DMS79 (cell line): ENCODE measurements at regions not wholly inside any gene's neighbourhood (a gene's known extent, or its start where the extent isn't known, plus 50 kb on each side); places are given as distances from the start of the nearest gene placed in this dataset.
"Not testable (repeated sequence)": the region's sequence is repeated elsewhere in the genome, so short reads cannot be mapped to it uniquely, and the experiment has no call there.

ENCODE experiments used
- DNase-seq: peaks from one replicate; lab custom pipeline; 2025; lab: John Stamatoyannopoulos, UW

- DNase-seq = no peak
Observed at GRCh38 chr3:194042927-194043326, 93.0 kb upstream of the HES1 start.

DNA sequence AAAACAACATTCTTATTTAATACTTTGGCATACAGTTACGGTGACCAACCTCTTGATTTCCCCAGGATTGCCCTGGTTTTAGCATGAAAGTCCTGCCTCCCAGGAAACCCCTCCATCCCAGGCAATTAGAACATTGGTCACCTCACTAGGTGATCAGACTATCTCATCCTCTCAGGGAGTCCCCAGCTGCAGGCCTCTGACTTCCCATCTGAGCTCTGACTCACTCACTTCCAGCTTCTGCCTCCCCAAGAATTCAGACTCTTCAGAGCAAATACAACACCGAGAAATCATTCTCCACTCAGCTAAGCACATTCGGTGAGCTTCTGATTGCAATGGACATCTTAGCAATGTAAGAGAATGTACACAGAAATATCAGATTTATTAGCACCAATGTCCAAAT, 92.4 kb upstream of the HES1 start:
- no peak for DNase-seq

- no peak for DNase-seq
Observed at GRCh38 chr3:194045289-194045688, 90.7 kb upstream of the HES1 start.

- DNase-seq = no peak
Observed at GRCh38 chr3:194045919-194046318, 90.0 kb upstream of the HES1 start.

- no peak for DNase-seq
Observed at GRCh38 chr3:194046531-194046930, 89.4 kb upstream of the HES1 start.

DNA sequence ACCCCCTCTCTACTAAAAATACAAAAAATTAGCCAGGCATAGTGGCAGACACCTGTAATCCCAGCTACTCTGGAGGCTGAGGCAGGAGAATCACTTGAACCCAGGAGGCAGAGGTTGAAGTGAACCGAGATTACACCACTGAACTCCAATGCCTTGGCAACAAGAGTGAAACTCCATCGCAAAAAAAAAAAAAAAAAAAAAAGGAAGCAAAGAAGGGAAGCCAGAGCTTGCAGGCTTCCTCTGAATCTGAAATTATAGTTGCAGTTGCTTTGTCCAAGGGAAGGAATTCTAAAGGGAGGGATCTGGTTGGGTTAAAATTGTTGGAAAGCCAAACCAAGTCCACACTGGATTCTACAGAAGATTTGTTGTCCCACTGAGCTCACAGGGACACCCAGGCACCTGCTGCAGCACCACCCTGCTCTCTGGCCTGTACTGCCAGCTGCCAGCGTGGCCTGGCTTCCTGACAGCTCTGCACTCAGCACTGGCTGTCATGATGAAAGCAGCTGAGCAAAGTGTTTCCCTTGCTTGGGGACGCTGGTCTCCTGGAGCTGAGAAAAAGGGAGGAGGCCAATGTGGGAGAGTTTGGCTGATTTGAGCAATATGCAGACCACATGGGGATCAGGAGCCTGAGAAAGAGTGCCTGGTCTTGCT, 88.8 kb upstream of the HES1 start:
- DNase-seq = peak; percentile 83

DNA sequence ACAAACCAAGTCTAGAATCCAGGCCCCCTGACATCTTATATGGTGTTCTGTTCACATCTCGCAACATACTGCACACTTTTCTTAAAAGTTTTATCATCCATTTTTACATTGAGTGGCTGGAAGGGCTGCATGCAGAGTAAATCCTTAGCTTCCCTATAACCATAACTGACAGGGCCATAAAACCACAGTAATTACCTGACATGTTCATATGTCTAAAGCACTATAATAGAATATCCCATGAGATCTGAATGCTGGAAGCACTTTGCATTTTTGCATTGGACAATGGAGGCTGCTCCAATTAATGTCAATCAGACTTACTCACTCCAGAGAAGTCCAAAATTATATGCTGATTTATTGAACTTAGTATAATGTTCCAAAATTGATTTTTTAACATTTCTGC, 86.6 kb upstream of the HES1 start:
- DNase-seq = no peak

GRCh38 chr3:194050782-194051320, 85.1 kb upstream of the HES1 start:
- DNase-seq = no peak

DNA sequence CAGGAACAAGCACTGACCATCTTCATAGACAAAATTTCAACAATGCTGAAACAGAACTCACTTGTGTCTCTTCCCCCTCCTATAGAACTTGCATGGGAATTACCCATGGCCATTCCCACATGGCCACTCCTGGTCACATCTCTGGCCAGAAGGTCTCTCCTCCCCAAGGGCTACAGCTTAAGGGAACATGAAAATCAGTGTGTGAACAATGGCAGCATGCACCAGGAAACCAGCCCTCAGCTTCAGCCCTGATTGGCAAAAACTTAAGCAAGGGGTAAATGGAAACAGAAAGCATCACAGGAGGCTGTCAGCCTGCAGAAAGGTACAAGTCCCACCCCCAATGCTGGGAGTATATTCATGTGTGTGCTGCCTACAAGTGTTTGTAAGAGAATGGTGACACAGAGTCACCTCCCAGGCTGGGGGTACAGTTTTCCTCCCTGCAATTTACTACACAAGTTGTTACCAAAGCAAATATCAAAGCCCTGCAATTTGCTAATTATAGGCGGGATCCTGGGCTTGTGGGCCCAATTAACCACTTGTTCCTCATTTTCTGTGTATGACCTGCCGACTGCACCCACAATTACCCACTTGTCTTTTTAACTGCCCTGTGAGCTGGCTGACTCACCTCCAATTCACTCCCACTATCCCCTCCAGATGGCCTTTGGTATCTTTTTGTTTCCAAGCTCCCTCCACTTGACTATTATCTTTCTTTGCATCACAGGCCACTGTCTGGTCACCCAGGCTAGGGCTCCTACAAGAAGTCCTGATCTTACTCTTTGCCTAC, 84.4 kb upstream of the HES1 start:
- DNase-seq = no peak

DNA sequence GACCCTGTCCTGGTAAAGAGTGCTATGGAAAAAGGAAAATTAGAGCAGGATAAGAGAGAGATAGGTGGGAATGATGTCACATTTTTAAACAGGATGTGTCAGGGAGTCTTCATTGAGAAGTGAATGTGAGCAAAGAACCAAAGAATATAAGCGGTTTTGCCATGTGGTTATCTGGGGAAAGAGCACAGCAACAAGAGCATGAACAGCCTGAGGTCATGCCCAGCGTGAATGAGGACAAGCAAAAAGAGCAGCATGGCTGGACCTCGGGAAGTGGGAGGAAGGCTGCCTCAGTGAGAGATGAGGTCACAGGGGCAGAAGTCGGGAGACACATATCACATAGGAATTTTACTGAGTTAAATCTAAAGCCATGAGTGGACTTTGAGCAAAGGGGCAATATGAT, 82.8 kb upstream of the HES1 start:
- DNase-seq = no peak

GRCh38 chr3:194054016-194054415, 81.9 kb upstream of the HES1 start:
- no peak for DNase-seq

DNA sequence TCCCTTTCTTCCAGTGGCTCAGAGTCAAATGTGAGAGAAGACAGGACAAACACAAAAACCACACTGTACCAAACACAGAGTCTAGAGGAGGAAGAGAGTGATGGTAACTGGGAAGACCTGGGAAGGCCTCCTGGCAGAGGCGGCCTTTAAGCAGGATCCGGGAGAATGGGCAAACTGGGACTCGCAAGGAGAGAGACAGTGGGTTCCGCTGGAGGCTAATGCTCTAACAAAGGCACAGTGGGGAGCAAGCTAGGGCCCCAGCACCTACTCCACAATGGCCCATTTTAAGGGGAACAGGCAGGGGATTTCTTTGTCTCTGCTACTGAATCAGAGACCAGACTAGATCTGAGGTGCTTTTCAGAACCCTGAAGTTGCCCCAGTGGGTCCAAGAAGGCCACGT, 81.4 kb upstream of the HES1 start:
- no peak for DNase-seq

GRCh38 chr3:194054961-194055360, 81.0 kb upstream of the HES1 start:
- no peak for DNase-seq

DNA sequence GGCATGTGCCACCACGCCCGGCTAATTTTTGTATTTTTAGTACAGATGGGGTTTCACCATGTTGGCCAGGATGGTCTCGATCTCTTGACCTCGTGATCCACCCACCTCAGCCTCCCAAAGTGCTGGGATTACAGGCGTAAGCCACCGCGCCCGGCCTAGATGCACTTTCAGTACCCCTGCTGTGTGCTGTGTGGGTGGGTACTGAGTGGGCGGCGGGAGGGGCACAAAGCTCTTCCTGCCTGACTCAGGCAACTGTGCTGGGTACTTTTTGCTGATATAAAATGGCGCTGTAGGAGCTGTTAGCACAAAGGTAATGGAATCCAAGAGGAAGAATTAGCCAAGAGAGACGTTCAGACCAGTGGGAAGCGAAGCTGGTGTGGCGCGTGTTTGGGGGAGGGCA, 79.6 kb upstream of the HES1 start:
- not testable (repeated sequence) for DNase-seq

GRCh38 chr3:194056731-194057415, 79.1 kb upstream of the HES1 start:
- peak; percentile 13 for DNase-seq

DNA sequence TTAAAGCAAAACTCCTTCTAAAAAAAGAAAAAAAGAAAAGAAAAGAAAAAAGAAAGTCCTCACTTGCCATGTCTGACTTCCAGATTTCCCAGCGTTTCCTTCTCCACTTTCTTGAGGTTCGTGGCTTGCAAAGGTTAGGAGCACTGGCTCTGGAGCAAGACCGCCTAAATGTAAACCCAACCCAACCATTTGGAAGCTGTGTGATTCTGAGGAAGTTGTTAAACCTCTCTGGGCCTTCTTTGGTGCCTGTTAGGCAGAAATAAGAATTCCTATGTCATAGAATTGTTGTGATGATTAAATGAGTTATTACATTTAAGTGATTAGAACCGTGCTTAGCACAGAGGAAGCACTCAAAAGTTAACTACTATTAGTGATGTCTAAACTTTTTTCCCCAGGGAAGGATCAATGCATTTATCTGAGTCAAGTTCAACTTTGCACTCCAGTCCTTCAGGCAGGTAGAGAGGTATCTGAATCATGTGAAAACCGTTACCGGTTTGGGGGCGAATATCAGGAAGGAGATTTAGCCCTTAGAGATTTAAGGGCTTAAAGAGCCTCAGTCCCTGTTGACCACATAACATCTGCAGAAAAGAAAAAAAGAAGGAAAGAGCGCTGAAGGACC, 78.3 kb upstream of the HES1 start:
- DNase-seq = no peak

DNA sequence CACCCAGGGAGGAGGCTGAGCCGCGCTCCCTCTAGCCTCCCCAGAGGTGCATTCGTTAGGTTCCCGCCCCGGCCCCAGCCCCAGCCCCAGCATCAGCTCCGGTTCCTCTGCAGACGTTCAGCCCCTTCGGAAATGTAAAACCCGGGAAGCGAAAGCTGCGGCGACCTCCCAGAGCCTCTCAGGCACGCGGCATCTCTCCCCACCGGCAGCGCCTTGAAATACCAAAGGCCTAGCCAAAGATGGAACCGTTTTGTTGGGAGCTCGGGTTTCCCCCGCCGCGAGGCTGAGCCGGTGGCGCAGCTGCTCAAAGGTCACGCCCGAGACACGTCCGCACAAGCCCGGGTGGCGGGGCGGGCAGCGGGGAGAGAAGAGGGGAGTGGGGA, 77.8 kb upstream of the HES1 start:
- peak; percentile 58 for DNase-seq

GRCh38 chr3:194058753-194059152, 77.2 kb upstream of the HES1 start:
- DNase-seq = no peak

GRCh38 chr3:194061421-194062030, 74.4 kb upstream of the HES1 start:
- no peak for DNase-seq

- DNase-seq = no peak
Observed at GRCh38 chr3:194062830-194063229, 73.1 kb upstream of the HES1 start.

DNA sequence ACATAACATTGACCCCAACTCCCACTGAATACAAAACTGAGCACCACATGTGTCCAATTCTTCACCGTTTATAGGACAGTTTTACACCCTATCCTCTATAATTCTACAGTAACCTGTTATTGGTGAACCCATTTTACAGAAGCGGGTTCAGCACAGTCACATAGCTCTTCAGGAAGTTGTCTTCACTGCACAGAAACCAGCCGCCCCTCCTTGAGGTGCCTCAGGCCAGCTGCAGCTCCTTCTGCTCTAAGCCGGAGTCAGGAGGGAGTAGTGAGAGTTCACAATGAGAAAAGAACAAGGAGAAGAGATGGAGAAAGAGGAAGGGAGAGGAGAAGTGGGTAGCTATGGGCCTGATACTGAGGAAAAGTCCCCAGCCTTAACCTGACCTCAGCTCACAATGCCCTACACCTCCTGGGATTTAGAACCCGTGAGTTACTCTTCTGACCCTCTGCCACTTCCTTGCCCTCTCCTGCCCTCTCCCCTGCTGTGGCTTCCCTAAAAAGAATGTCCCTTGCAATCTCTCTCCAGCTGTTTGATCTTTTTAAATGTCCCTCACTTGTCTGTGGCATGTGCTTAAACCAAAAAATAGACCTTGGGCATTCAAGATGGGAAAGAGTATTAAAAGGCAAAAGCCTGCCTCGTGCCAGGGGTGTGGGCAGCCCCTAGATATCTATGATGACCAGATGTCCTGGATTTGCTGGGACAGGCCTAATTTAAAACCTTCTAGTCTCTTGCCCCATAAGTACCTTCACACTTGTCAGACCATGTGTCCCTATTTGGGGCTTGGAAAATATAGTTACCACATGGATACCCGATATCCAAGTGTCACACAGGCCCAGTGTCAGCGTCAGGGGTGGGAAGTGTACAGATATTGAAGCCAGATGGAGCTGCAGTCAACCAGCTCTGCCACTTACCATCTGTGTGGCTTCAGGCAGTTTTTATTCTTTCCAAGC, 71.3 kb upstream of the HES1 start:
- no peak for DNase-seq
